ENCODE measurements at regions not wholly inside any gene's neighbourhood (a gene's known extent, or its start where the extent isn't known, plus 50 kb on each side); places are given as distances from the start of the nearest gene placed in this dataset.

GRCh38 chr4:148779771-148780170, 337.6 kb upstream of the NR3C2 start:
- no peak for ATAC-seq
- no peak for TF ChIP-seq ZNF565 (CRISPR knock-in tag; conservative IDR thresholded peaks at IDR 0.05; ENCODE audit: low read depth)
- TF ChIP-seq OSR1 (CRISPR knock-in tag; IDR thresholded peaks at IDR 0.05): no peak
- TF ChIP-seq ZFP3 (CRISPR knock-in tag; IDR thresholded peaks at IDR 0.05): no peak
- no peak for TF ChIP-seq TSHZ2 (CRISPR knock-in tag; IDR thresholded peaks at IDR 0.05)
- TF ChIP-seq ISL1 (CRISPR knock-in tag; IDR thresholded peaks at IDR 0.05): no peak

GRCh38 chr4:148778980-148779675, 336.9 kb upstream of the NR3C2 start:
- no peak for TF ChIP-seq TCF4 (CRISPR knock-in tag; IDR thresholded peaks at IDR 0.05; ENCODE audit: borderline replicate concordance)
- no peak for TF ChIP-seq GLIS3 (CRISPR knock-in tag; IDR thresholded peaks at IDR 0.05)
- TF ChIP-seq CREB5 (CRISPR knock-in tag; IDR thresholded peaks at IDR 0.05; ENCODE audit: low read depth): no peak
- TF ChIP-seq ZC3H10 (CRISPR knock-in tag; IDR thresholded peaks at IDR 0.05): no peak
- no peak for TF ChIP-seq BACH2 (CRISPR knock-in tag; IDR thresholded peaks at IDR 0.05; ENCODE audit: borderline replicate concordance)
- TF ChIP-seq ZFP30 (CRISPR knock-in tag; IDR thresholded peaks at IDR 0.05): no peak
- TF ChIP-seq ESRRG (CRISPR knock-in tag; IDR thresholded peaks at IDR 0.05): no peak
- TF ChIP-seq SNAI2 (CRISPR knock-in tag; IDR thresholded peaks at IDR 0.05): no peak
- TF ChIP-seq TSHZ2 (CRISPR knock-in tag; IDR thresholded peaks at IDR 0.05): no peak
- no peak for TF ChIP-seq CSDC2 (CRISPR knock-in tag; IDR thresholded peaks at IDR 0.05)
- TF ChIP-seq CSRNP3 (CRISPR knock-in tag; IDR thresholded peaks at IDR 0.05): no peak
- no peak for TF ChIP-seq POU6F1 (CRISPR knock-in tag; IDR thresholded peaks at IDR 0.05; ENCODE audit: borderline replicate concordance, low read depth)
- TF ChIP-seq TOX (CRISPR knock-in tag; IDR thresholded peaks at IDR 0.05; ENCODE audit: borderline replicate concordance): no peak
- TF ChIP-seq PATZ1 (CRISPR knock-in tag; IDR thresholded peaks at IDR 0.05; ENCODE audit: borderline replicate concordance): no peak
- TF ChIP-seq ZNF565 (CRISPR knock-in tag; conservative IDR thresholded peaks at IDR 0.05; ENCODE audit: low read depth): no peak
- TF ChIP-seq OSR1 (CRISPR knock-in tag; IDR thresholded peaks at IDR 0.05): no peak
- no peak for ATAC-seq
